ENCODE measurements at regions not wholly inside any gene's neighbourhood (a gene's known extent, or its start where the extent isn't known, plus 50 kb on each side); places are given as distances from the start of the nearest gene placed in this dataset.
"Not testable (repeated sequence)": the region's sequence is repeated elsewhere in the genome, so short reads cannot be mapped to it uniquely, and the experiment has no call there.

- DNase-seq = no peak
Observed at GRCh38 chr16:86337581-86338402, 172.5 kb upstream of the FOXF1 start.

GRCh38 chr16:86338403-86339115 is 171.8 kb upstream of the FOXF1 start:
- no peak for DNase-seq

GRCh38 chr16:86342161-86342834 is 168.0 kb upstream of the FOXF1 start:
- peak; percentile 15 for DNase-seq

- DNase-seq = peak; percentile 88
Observed at GRCh38 chr16:86343027-86343795, 167.1 kb upstream of the FOXF1 start.

- peak; percentile 19 for DNase-seq
Observed at GRCh38 chr16:86343796-86344585, 166.3 kb upstream of the FOXF1 start.

GRCh38 chr16:86344586-86344871 is 165.8 kb upstream of the FOXF1 start:
- no peak for DNase-seq

- DNase-seq = no peak
Observed at GRCh38 chr16:86344881-86345280, 165.4 kb upstream of the FOXF1 start.

- DNase-seq = no peak
Observed at GRCh38 chr16:86345516-86345915, 164.8 kb upstream of the FOXF1 start.

GRCh38 chr16:86346034-86346433 is 164.3 kb upstream of the FOXF1 start:
- DNase-seq = no peak

GRCh38 chr16:86347090-86347489 is 163.2 kb upstream of the FOXF1 start:
- DNase-seq = peak; percentile 37

- no peak for DNase-seq
Observed at GRCh38 chr16:86347916-86348555, 162.3 kb upstream of the FOXF1 start.

- no peak for DNase-seq
Observed at GRCh38 chr16:86349338-86349900, 160.9 kb upstream of the FOXF1 start.

GRCh38 chr16:86350289-86350688 is 160.0 kb upstream of the FOXF1 start:
- no peak for DNase-seq

- no peak for DNase-seq
Observed at GRCh38 chr16:86351041-86351784, 159.1 kb upstream of the FOXF1 start.

- DNase-seq = not testable (repeated sequence)
Observed at GRCh38 chr16:86351785-86352139, 158.6 kb upstream of the FOXF1 start.

GRCh38 chr16:86353148-86353547 is 157.2 kb upstream of the FOXF1 start:
- no peak for DNase-seq

GRCh38 chr16:86353948-86354347 is 156.4 kb upstream of the FOXF1 start:
- DNase-seq = no peak

GRCh38 chr16:86354641-86355513 is 155.4 kb upstream of the FOXF1 start:
- no peak for DNase-seq

- DNase-seq = no peak
Observed at GRCh38 chr16:86355531-86355930, 154.8 kb upstream of the FOXF1 start.

GRCh38 chr16:86355951-86356350 is 154.4 kb upstream of the FOXF1 start:
- no peak for DNase-seq

Data from suppressor macrophage treated with lipopolysaccharide for 4 hours (primary cell).